GM18511 (cell line): ENCODE measurements at regions not wholly inside any gene's neighbourhood (a gene's known extent, or its start where the extent isn't known, plus 50 kb on each side); places are given as distances from the start of the nearest gene placed in this dataset.

Source experiments
- ATAC-seq: cut with Tn5 transposase; IDR thresholded peaks from one replicate; pipeline ENCODE4 v1.9.1; 2021; ENCODE audit warnings: mild to moderate bottlenecking, moderate library complexity; ENCODE audit not compliant: unreplicated experiment

- no peak for ATAC-seq
These were observed 344.6 kb downstream of the UBE3D start for GRCh38 chr6:82720992-82721391.

- no peak for ATAC-seq
These were observed 329.9 kb downstream of the UBE3D start for GRCh38 chr6:82735790-82736189.

GRCh38 chr6:82737965-82738364 lies 327.7 kb downstream of the UBE3D start:
- ATAC-seq, result no peak

GRCh38 chr6:82738773-82739172 lies 326.9 kb downstream of the UBE3D start:
- no peak for ATAC-seq

- no peak for ATAC-seq
These were observed 326.3 kb downstream of the UBE3D start for GRCh38 chr6:82739303-82739702.

GRCh38 chr6:82740072-82740471 lies 325.6 kb downstream of the UBE3D start:
- ATAC-seq, result no peak

- ATAC-seq, result no peak
These were observed 324.2 kb downstream of the UBE3D start for GRCh38 chr6:82741325-82741995.

GRCh38 chr6:82741996-82742385 lies 323.6 kb downstream of the UBE3D start:
- ATAC-seq, result no peak

GRCh38 chr6:82744286-82745015 lies 321.2 kb downstream of the UBE3D start:
- ATAC-seq, result no peak

- no peak for ATAC-seq
These were observed 315.1 kb downstream of the UBE3D start for GRCh38 chr6:82750556-82750955.

- ATAC-seq, result no peak
These were observed 313.9 kb downstream of the UBE3D start for GRCh38 chr6:82751718-82752117.

- ATAC-seq, result peak; percentile 61
These were observed 303.8 kb downstream of the UBE3D start for GRCh38 chr6:82761674-82762345.

GRCh38 chr6:82766476-82766875 lies 299.2 kb downstream of the UBE3D start:
- no peak for ATAC-seq

GRCh38 chr6:82767037-82767436 lies 298.6 kb downstream of the UBE3D start:
- ATAC-seq, result no peak

GRCh38 chr6:82767447-82767846 lies 298.2 kb downstream of the UBE3D start:
- ATAC-seq, result no peak

- no peak for ATAC-seq
These were observed 292.6 kb downstream of the UBE3D start for GRCh38 chr6:82772851-82773717.

GRCh38 chr6:82775361-82775760 lies 290.3 kb downstream of the UBE3D start:
- no peak for ATAC-seq

GRCh38 chr6:82775981-82776380 lies 289.7 kb downstream of the UBE3D start:
- no peak for ATAC-seq

- ATAC-seq, result no peak
These were observed 286.6 kb downstream of the UBE3D start for GRCh38 chr6:82779041-82779440.

- ATAC-seq, result no peak
These were observed 285.3 kb downstream of the UBE3D start for GRCh38 chr6:82780334-82780733.

- ATAC-seq, result no peak
These were observed 283.9 kb downstream of the UBE3D start for GRCh38 chr6:82781620-82782204.
